HEK293T (cell line): ENCODE measurements at regions not wholly inside any gene's neighbourhood (a gene's known extent, or its start where the extent isn't known, plus 50 kb on each side); places are given as distances from the start of the nearest gene placed in this dataset.

Source experiments
- ARNT ChIP-seq: fragments of 450-650 bp; IDR thresholded peaks from 2 replicates; pipeline ENCODE4 v1.6.1; 2017; ENCODE audit warnings: mild to moderate bottlenecking
- BHLHE40 ChIP-seq: fragments of 450-650 bp; IDR thresholded peaks from 2 replicates; pipeline ENCODE4 v1.6.1; 2016; ENCODE audit warnings: mild to moderate bottlenecking, moderate library complexity, borderline replicate concordance
- FOXA1 ChIP-seq: fragments of 450-650 bp; IDR thresholded peaks from 2 replicates; pipeline ENCODE4 v1.6.1; 2016; ENCODE audit warnings: mild to moderate bottlenecking
- FOXK2 ChIP-seq: fragments of 450-650 bp; IDR thresholded peaks from 2 replicates; pipeline ENCODE4 v1.6.1; 2016; ENCODE audit warnings: mild to moderate bottlenecking
- FOXM1 ChIP-seq: fragments of 450-650 bp; IDR thresholded peaks from 2 replicates; pipeline ENCODE4 v1.6.1; 2017; ENCODE audit warnings: mild to moderate bottlenecking, borderline replicate concordance
- HDGF ChIP-seq: fragments of 450-650 bp; IDR thresholded peaks from 2 replicates; pipeline ENCODE4 v1.6.1; 2017; ENCODE audit warnings: antibody characterized with exemption, borderline replicate concordance
- L3MBTL2 ChIP-seq: fragments of 450-650 bp; conservative IDR thresholded peaks from 2 replicates; pipeline ENCODE4 v1.6.1; 2016; ENCODE audit warnings: mild to moderate bottlenecking
- NFRKB ChIP-seq: fragments of 450-650 bp; IDR thresholded peaks from 2 replicates; pipeline ENCODE4 v1.6.1; 2016; ENCODE audit warnings: mild to moderate bottlenecking, moderate library complexity
- SP1 ChIP-seq: fragments of 450-650 bp; IDR thresholded peaks from 2 replicates; pipeline ENCODE4 v1.6.1; 2017
- SUZ12 ChIP-seq: fragments of 450-650 bp; IDR thresholded peaks from 2 replicates; pipeline ENCODE4 v1.6.1; 2016; ENCODE audit warnings: mild to moderate bottlenecking
- TARDBP ChIP-seq: fragments of 450-650 bp; IDR thresholded peaks from 2 replicates; pipeline ENCODE4 v1.6.1; 2016
- ZNF384 ChIP-seq: fragments of 450-650 bp; IDR thresholded peaks from 2 replicates; pipeline ENCODE4 v1.6.1; 2016

DNA sequence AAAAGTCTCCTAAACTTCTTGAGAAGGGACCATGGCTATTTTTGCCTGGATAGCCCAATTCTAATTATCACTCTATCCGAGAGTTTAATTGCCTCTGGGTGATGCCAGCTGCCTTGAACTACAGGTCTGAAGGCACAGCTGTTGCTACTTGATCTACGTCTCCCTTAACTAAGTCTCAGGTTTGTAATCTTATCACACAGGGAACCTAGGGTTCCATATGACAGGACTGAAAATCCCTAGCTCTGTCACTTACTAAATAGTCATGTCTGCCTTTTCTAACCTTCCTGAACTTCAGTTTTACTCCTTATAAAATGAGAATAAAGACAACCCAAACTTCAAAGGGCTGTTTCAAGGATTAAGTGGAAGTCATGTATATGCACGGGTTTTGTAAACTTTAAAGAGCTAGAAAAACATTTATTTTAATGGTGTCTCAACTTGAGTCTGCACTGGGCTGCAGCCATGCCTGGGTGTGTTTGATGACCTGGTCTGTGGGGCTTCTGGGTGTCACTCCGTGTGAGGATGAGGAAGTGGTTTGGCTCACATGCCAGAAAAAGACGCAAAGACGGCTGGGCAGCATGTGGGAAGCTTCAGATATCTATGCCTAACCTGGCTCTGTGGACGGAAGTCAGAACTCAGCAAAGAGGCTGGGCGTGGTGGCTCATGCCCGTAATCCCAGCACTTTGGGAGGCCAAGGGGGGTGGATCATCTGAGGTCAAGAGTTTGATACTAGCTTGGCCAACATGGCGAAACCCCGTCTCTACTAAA, 129.3 kb upstream of the SLC44A1 start:
- TF ChIP-seq FOXM1 (no peak), SP1 (no peak), NFRKB (no peak), FOXK2 (no peak), SUZ12 (no peak), BHLHE40 (no peak), FOXA1 (no peak), L3MBTL2 (no peak), ZNF384 (no peak), ARNT (no peak), TARDBP (no peak), HDGF (no peak)
